Sigmoid colon (tissue), 6 donors: ENCODE measurements at regions not wholly inside any gene's neighbourhood (a gene's known extent, or its start where the extent isn't known, plus 50 kb on each side); places are given as distances from the start of the nearest gene placed in this dataset.

Experiments
- DNase-seq: peaks from one replicate; pipeline ENCODE4 v3.0.0-alpha.2; 2019
- H3K27ac ChIP-seq, 4 donors: fragments of 200-600 bp; sonication (generic); one replicate each; pipeline ENCODE4 v1.5.1; 2016 to 2019; ENCODE audit warnings: mild to moderate bottlenecking in 1 of 4
- H3K27me3 ChIP-seq, 3 donors: fragments of 200-600 bp; sonication (generic); one replicate each; pipeline ENCODE4 v1.5.1; 2019; ENCODE audit warnings: mild to moderate bottlenecking in 1 of 3
- H3K36me3 ChIP-seq, 4 donors: fragments of 200-600 bp; sonication (generic); one replicate each; pipeline ENCODE4 v1.5.1; 2016 to 2019
- H3K4me1 ChIP-seq, 4 donors: fragments of 200-600 bp; sonication (generic); one replicate each; pipeline ENCODE4 v1.5.1; 2017 to 2019
- H3K4me3 ChIP-seq, 4 donors: fragments of 200-600 bp; sonication (generic); one replicate each; pipeline ENCODE4 v1.5.1; 2017 to 2019; ENCODE audit warnings: mild to moderate bottlenecking in 2 of 4, moderate library complexity in 1 of 4
- H3K9me3 ChIP-seq, 4 donors: fragments of 200-600 bp in 3 of 4; sonication (generic) in 3 of 4; one replicate each; pipeline versions ENCODE4 v1.5.1 to v1.6.1; 2013 to 2019
- EP300 ChIP-seq, 4 donors: sonication (generic); formaldehyde crosslinking; IDR thresholded peaks; one replicate each; pipeline ENCODE4 v1.6.1; 2017; ENCODE audit warnings: antibody characterized with exemption in 4 of 4
- POLR2A ChIP-seq, 2 donors: fragments of 450-650 bp; IDR thresholded peaks; one replicate each; pipeline ENCODE4 v1.6.1; 2016; ENCODE audit warnings: antibody characterized with exemption in 2 of 2, mild to moderate bottlenecking in 2 of 2, moderate library complexity in 2 of 2
- POLR2AphosphoS5 ChIP-seq, 4 donors: sonication (generic); formaldehyde crosslinking; IDR thresholded peaks; one replicate each; pipeline ENCODE4 v1.6.1; 2017; ENCODE audit warnings: antibody characterized with exemption in 4 of 4
- WGBS, 2 donors: extraction: QIAGEN DNeasy Blood & Tissue Kit; methylation state at CpG; one replicate each; pipeline ENCODE4 v1.1.7; 2013; 5-methylcytosine and 5-hydroxymethylcytosine counted together
- intact Hi-C: fragments of 100-400 bp; cut with DNase I; formaldehyde crosslinking; loops from one replicate; pipeline ENCODE4 v1.15.1; 2023
- TF ChIP-seq, protein P1 (sequence below), 4 experiments: fragments of 450-650 bp in 3 of 4; fragments of 200-600 bp in 1 of 4; IDR thresholded peaks; one replicate each; pipeline ENCODE4 v1.5.1; 2016 to 2019; ENCODE audit warnings: antibody characterized with exemption in 4 of 4, mild to moderate bottlenecking in 3 of 4, moderate library complexity in 2 of 4
- donor health status: healthy with polysubstance abuse.
- donor health status: healthy.

DNA sequence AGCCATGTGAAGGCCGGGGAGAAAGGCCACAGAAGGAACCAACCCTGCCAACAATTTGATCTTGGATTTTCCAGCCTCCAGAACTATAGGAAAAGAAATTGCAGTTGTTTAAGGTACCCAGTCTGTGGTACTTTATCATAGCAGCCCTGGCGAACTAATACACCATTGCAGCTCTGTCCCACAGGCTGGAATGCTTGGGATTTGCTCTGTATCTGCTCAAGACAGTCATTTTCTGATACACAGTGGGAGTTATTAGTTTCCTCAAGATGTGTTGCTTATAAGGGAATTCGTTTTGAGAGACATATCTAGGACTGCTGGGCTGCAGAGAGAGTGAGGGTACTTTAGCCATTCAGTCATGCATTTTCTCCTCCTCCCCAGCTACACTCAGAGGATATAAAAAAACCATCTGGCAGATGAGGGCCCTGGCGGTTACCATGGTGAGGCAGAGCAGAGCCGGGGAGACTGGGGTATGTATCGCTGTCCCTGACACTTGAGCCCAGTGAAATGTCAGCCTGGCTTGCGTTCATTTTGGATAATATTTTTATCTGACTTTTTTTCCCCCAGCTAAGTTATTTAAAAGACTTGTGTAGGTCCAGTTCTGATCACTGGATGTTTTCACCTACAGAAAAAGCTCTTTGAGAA, 104.6 kb downstream of the DIRAS3 start:
- H3K4me1 ChIP-seq = peaks cover 0 to 31% (median 13%) of the 10 kb centered on the region in 4 donors
- TF ChIP-seq, protein P1, sequence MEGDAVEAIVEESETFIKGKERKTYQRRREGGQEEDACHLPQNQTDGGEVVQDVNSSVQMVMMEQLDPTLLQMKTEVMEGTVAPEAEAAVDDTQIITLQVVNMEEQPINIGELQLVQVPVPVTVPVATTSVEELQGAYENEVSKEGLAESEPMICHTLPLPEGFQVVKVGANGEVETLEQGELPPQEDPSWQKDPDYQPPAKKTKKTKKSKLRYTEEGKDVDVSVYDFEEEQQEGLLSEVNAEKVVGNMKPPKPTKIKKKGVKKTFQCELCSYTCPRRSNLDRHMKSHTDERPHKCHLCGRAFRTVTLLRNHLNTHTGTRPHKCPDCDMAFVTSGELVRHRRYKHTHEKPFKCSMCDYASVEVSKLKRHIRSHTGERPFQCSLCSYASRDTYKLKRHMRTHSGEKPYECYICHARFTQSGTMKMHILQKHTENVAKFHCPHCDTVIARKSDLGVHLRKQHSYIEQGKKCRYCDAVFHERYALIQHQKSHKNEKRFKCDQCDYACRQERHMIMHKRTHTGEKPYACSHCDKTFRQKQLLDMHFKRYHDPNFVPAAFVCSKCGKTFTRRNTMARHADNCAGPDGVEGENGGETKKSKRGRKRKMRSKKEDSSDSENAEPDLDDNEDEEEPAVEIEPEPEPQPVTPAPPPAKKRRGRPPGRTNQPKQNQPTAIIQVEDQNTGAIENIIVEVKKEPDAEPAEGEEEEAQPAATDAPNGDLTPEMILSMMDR (IDR thresholded peaks at IDR 0.05) = no peak
- peak in 1 of 4 donors; percentile 7 for TF ChIP-seq POLR2AphosphoS5 (IDR thresholded peaks at IDR 0.05)
- no peak for TF ChIP-seq EP300 (IDR thresholded peaks at IDR 0.05)
- TF ChIP-seq POLR2A (IDR thresholded peaks at IDR 0.05) = no peak
- WGBS, 2 donors = 70 to 74% methylated on average over 7 of the region's 7 CpGs
- H3K4me3 ChIP-seq = no peak overlapping the region
- intact Hi-C loops = no loop called here
- H3K9me3 ChIP-seq = no peaks in the 10 kb centered on the region
- no peak for DNase-seq
- H3K27ac ChIP-seq = peak overlapping the region in 1 of 4 donors; percentile 40
- no peaks in the 10 kb centered on the region for H3K36me3 ChIP-seq
- no peaks in the 10 kb centered on the region for H3K27me3 ChIP-seq

DNA sequence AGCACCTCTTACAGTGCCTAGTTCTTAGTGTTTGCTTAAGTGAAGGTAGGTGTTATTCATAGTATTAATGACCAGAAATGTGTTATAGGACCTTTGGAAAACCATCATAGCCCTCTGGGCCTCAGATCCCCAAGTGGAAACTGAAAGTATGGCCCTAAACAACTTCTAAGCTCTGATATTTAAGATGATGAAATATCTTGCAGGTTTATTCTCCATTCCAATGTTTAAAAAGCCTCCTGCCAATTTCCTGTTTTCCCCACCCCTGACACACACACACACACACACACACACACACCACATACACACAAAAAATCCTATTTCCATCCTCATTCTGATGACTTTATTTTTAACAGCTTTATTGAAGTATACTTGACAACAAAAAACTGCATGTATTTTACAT, 108.2 kb downstream of the DIRAS3 start:
- Histone ChIP-seq H3K27ac (no peak overlapping the region), H3K36me3 (no peaks in the 10 kb centered on the region), H3K27me3 (no peaks in the 10 kb centered on the region), H3K9me3 (no peaks in the 10 kb centered on the region), H3K4me3 (no peak overlapping the region), H3K4me1 (peaks cover 0 to 16% (median 12%) of the 10 kb centered on the region in 4 donors)
- DNase-seq = no peak
- intact Hi-C loops = no loop called here
- TF ChIP-seq POLR2AphosphoS5 (IDR thresholded peaks at IDR 0.05) (no peak), EP300 (IDR thresholded peaks at IDR 0.05) (no peak), POLR2A (IDR thresholded peaks at IDR 0.05) (no peak)
- TF ChIP-seq, protein P1 (IDR thresholded peaks at IDR 0.05) = no peak

- Histone ChIP-seq H3K27ac (no peak overlapping the region), H3K36me3 (no peaks in the 10 kb centered on the region), H3K27me3 (no peaks in the 10 kb centered on the region), H3K9me3 (no peaks in the 10 kb centered on the region), H3K4me1 (peaks cover 0 to 12% (median 11%) of the 10 kb centered on the region in 4 donors), H3K4me3 (no peak overlapping the region)
- WGBS, 2 donors = 65 to 70% methylated on average over 3 of the region's 3 CpGs
- intact Hi-C loops = no loop called here
- TF ChIP-seq EP300 (IDR thresholded peaks at IDR 0.05) (no peak), POLR2A (IDR thresholded peaks at IDR 0.05) (no peak), POLR2AphosphoS5 (IDR thresholded peaks at IDR 0.05) (no peak)
- TF ChIP-seq, protein P1 (IDR thresholded peaks at IDR 0.05) = no peak
- no peak for DNase-seq
These were observed 108.5 kb upstream of the GNG12 start for GRCh38 chr1:67941746-67942145.

- TF ChIP-seq, protein P1 (IDR thresholded peaks at IDR 0.05) = no peak
- TF ChIP-seq POLR2A (IDR thresholded peaks at IDR 0.05) = no peak
- no peaks in the 10 kb centered on the region for H3K9me3 ChIP-seq
- WGBS, 2 donors = 95% methylated on average over 4 of the region's 4 CpGs
- H3K27ac ChIP-seq = no peak overlapping the region
- H3K36me3 ChIP-seq = no peaks in the 10 kb centered on the region
- H3K4me1 ChIP-seq = peaks cover 0 to 8% (median 7%) of the 10 kb centered on the region in 4 donors
- no peaks in the 10 kb centered on the region for H3K27me3 ChIP-seq
- H3K4me3 ChIP-seq = no peak overlapping the region
- DNase-seq = no peak
- intact Hi-C loops = no loop called here
These were observed 107.9 kb upstream of the GNG12 start for GRCh38 chr1:67941155-67941554.

DNA sequence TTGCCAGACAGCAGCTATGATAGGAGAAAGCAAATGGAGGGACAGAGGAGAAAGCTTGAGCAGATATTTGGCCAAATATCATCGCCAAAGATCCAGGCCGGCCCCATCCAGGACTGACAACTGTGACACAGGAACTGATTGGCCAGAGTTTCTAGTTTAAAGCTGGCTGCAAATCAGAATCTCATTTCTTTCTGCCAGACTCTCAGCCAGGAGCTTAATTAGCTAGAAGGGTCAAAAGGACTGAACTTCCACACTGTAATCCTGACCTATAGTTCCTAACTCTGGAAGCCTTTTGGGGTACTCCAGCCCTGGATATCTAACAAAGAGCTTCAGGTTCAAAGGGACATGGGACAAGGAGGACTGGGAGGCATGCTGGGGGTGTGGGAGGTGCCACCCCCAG, 106.7 kb upstream of the GNG12 start:
- WGBS, 2 donors = 84% methylated on average over 2 of the region's 2 CpGs
- no peak overlapping the region for H3K4me3 ChIP-seq
- H3K4me1 ChIP-seq = no peaks in the 10 kb centered on the region
- H3K27me3 ChIP-seq = no peaks in the 10 kb centered on the region
- no peak overlapping the region for H3K27ac ChIP-seq
- intact Hi-C loops = no loop called here
- no peaks in the 10 kb centered on the region for H3K9me3 ChIP-seq
- no peaks in the 10 kb centered on the region for H3K36me3 ChIP-seq
- DNase-seq = no peak
- TF ChIP-seq POLR2A (IDR thresholded peaks at IDR 0.05) (no peak), POLR2AphosphoS5 (IDR thresholded peaks at IDR 0.05) (no peak), EP300 (IDR thresholded peaks at IDR 0.05) (no peak)
- TF ChIP-seq, protein P1 (IDR thresholded peaks at IDR 0.05) = no peak
